Endodermal cell (in vitro differentiated cells): ENCODE measurements at regions not wholly inside any gene's neighbourhood (a gene's known extent, or its start where the extent isn't known, plus 50 kb on each side); places are given as distances from the start of the nearest gene placed in this dataset.

Source experiments
- DNase-seq: peaks from one replicate; pipeline ENCODE4 v3.0.0-alpha.2; 2017
- H3K27ac ChIP-seq: 2 replicates; pipeline ENCODE4 v1.5.1; 2013; ENCODE audit warnings: mild to moderate bottlenecking, low read depth, low read length, moderate library complexity
- H3K27me3 ChIP-seq: 2 replicates; pipeline ENCODE4 v1.6.1; 2013; ENCODE audit warnings: mild to moderate bottlenecking, low read length, moderate library complexity; ENCODE audit not compliant: insufficient read depth, control insufficient read depth, poor library complexity, severe bottlenecking
- H3K36me3 ChIP-seq: 2 replicates; pipeline ENCODE4 v1.7.0; 2013; ENCODE audit warnings: mild to moderate bottlenecking, low read length, moderate library complexity; ENCODE audit not compliant: control insufficient read depth, insufficient read depth
- H3K4me1 ChIP-seq: one replicate; pipeline ENCODE4 v1.7.0; 2013; ENCODE audit warnings: low read length; ENCODE audit not compliant: control insufficient read depth, insufficient read depth
- H3K4me3 ChIP-seq: 2 replicates; pipeline ENCODE4 v1.5.1; 2013; ENCODE audit warnings: mild to moderate bottlenecking, low read length, moderate library complexity
- H3K9ac ChIP-seq: 2 replicates; pipeline ENCODE4 v1.6.1; 2013; ENCODE audit warnings: mild to moderate bottlenecking, low read length, moderate library complexity; ENCODE audit not compliant: poor library complexity, severe bottlenecking; ENCODE audit errors: extremely low read depth
- H3K9me3 ChIP-seq: 2 replicates; pipeline ENCODE4 v1.6.1; 2013; ENCODE audit warnings: mild to moderate bottlenecking, low read length, moderate library complexity; ENCODE audit not compliant: control insufficient read depth
- H3K27ac Mint-ChIP-seq: 2 replicates; pipeline ENCODE4 v1.8.0; 2020; ENCODE audit warnings: mixed read lengths
- H3K27me3 Mint-ChIP-seq: 2 replicates; pipeline ENCODE4 v1.8.0; 2021; ENCODE audit warnings: mild to moderate bottlenecking, mixed read lengths; ENCODE audit not compliant: insufficient read depth
- H3K36me3 Mint-ChIP-seq: 2 replicates; pipeline ENCODE4 v1.8.0; 2020; ENCODE audit warnings: low read depth, mixed read lengths
- H3K4me1 Mint-ChIP-seq: 2 replicates; pipeline ENCODE4 v1.8.0; 2020; ENCODE audit warnings: mixed read lengths
- H3K4me3 Mint-ChIP-seq: 2 replicates; pipeline ENCODE4 v1.8.0; 2020; ENCODE audit warnings: mild to moderate bottlenecking, moderate library complexity, mixed read lengths
- H3K9me3 Mint-ChIP-seq: 2 replicates; pipeline ENCODE4 v1.8.0; 2020; ENCODE audit warnings: mild to moderate bottlenecking, mixed read lengths
- whole genome bisulfite sequencing, 2 experiments: methylation state at CpG; one replicate each; pipeline versions ENCODE4 v1.1.5 to v1.1.7; 2013; ENCODE audit warnings: missing lambda C conversion rate in 2 of 2, mixed read lengths in 1 of 2; ENCODE audit not compliant: insufficient coverage in 1 of 2, insufficient read length in 1 of 2; 5-methylcytosine and 5-hydroxymethylcytosine counted together
- TF ChIP-seq, protein P1 (sequence below): fragments of 200-600 bp; sonication (generic); conservative IDR thresholded peaks from 2 replicates; pipeline ENCODE4 v1.5.0; 2021; ENCODE audit warnings: antibody characterized with exemption, mild to moderate bottlenecking

DNA sequence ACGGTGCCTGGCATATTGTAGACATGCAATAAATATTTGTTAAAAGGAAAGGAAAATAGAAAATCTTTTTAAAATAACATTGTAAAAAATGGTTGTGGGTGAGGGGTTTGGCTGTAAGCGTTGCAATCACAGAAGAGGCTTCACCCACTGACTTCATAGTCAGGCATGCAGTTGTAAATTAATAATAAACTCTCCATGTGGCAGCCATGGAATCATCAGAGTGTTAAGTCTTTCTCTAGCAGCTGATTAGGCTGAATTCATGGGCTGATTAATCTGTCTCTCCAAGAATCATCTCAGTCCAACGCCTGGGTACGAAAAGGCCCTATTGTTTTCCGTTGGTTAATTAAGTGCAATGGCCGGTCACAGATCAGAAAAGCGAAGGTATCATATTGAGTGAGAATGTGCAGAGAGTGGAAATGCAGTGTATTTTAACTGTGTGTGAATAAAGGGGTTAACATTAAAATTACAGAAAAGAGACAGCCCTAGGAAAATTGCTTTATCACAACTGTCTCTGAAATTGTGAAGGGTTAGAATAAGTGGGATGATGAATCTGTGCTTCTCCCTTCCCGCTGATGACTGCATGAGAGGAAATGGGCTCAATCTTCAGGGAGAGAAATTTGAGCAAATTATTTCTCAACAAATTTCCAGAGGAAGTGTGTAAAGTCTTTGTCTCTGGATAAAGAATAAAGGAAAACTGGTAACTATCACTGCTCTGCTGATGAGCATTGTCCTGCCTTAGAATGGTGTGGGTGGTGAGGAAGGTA is 269.0 kb downstream of the FAM76B start:
- H3K27ac Mint-ChIP-seq = no peak overlapping the region
- no peak overlapping the region for H3K27ac ChIP-seq

DNA sequence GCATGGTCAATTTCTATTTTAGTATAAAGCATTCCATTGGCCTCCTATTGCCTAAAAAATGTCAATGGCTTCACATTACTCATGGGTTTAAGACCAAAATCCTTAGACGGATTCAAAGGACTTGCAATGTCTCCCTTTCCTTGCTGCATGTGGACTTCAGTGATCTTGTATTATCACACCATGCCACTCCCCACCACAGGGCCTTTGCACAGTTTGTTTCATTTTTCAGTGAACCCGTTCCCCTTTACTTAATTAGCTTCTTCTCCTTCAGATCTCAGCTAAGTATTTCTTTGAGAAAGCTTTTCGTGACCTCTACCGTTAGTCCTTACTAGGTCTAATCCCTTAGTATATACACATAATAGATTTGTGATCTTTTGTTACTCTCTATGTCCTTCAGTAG is 269.7 kb downstream of the FAM76B start:
- Histone ChIP-seq H3K4me3 (no peak overlapping the region), H3K4me1 (no peaks in the 10 kb centered on the region), H3K9ac (no peak overlapping the region), H3K9me3 (no peaks in the 10 kb centered on the region), H3K27ac (no peak overlapping the region), H3K27me3 (no peaks in the 10 kb centered on the region), H3K36me3 (no peaks in the 10 kb centered on the region)
- no peak for DNase-seq
- Mint-ChIP-seq H3K27me3 (no peaks in the 10 kb centered on the region), H3K9me3 (no peaks in the 10 kb centered on the region), H3K27ac (no peak overlapping the region), H3K4me1 (no peaks in the 10 kb centered on the region), H3K4me3 (no peak overlapping the region), H3K36me3 (no peaks in the 10 kb centered on the region)
- 92 to 100% methylated on average over 2 to 3 of the region's 4 CpGs for WGBS, 2 experiments
- TF ChIP-seq, protein P1, sequence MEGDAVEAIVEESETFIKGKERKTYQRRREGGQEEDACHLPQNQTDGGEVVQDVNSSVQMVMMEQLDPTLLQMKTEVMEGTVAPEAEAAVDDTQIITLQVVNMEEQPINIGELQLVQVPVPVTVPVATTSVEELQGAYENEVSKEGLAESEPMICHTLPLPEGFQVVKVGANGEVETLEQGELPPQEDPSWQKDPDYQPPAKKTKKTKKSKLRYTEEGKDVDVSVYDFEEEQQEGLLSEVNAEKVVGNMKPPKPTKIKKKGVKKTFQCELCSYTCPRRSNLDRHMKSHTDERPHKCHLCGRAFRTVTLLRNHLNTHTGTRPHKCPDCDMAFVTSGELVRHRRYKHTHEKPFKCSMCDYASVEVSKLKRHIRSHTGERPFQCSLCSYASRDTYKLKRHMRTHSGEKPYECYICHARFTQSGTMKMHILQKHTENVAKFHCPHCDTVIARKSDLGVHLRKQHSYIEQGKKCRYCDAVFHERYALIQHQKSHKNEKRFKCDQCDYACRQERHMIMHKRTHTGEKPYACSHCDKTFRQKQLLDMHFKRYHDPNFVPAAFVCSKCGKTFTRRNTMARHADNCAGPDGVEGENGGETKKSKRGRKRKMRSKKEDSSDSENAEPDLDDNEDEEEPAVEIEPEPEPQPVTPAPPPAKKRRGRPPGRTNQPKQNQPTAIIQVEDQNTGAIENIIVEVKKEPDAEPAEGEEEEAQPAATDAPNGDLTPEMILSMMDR = no peak

More for the DNA sequence above, 269.0 kb downstream of the FAM76B start:
- TF ChIP-seq, protein P1 = no peak
- DNase-seq = no peak
- Mint-ChIP-seq H3K4me3 (no peak overlapping the region), H3K4me1 (no peaks in the 10 kb centered on the region), H3K9me3 (no peaks in the 10 kb centered on the region), H3K27me3 (no peaks in the 10 kb centered on the region), H3K36me3 (no peaks in the 10 kb centered on the region)
- H3K4me3 ChIP-seq = no peak overlapping the region
- H3K9me3 ChIP-seq = no peaks in the 10 kb centered on the region
- no peaks in the 10 kb centered on the region for H3K4me1 ChIP-seq
- no peak overlapping the region for H3K9ac ChIP-seq
- WGBS, 2 experiments = 95% methylated on average over 5 to 8 of the region's 8 CpGs
- no peaks in the 10 kb centered on the region for H3K36me3 ChIP-seq
- no peaks in the 10 kb centered on the region for H3K27me3 ChIP-seq

DNA sequence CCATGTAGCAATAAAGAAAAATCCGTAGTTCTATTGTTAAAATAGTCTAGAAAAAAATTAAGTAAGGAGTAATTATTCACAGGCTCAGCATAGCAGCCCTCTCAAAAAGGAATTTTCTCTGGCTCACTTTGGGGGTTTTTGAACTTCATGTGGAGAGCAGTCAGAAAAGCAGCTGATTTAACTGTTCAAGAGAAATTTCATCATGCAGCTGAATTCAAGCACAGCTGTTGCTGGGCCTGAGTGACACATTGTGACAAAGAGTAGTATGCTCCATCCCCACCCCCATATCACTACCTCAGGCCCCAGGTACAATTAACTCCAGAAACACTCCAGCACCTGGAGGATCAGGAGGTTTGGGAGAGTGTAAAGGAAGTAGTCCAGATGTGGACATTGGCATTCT is 272.1 kb downstream of the FAM76B start:
- TF ChIP-seq, protein P1 = no peak
- no peak overlapping the region for H3K4me3 ChIP-seq
- H3K4me1 ChIP-seq = no peaks in the 10 kb centered on the region
- DNase-seq = no peak
- Mint-ChIP-seq H3K4me3 (no peak overlapping the region), H3K36me3 (no peaks in the 10 kb centered on the region), H3K9me3 (no peaks in the 10 kb centered on the region), H3K27me3 (no peaks in the 10 kb centered on the region), H3K27ac (no peak overlapping the region), H3K4me1 (peaks cover 7% of the 10 kb centered on the region)
- no peak overlapping the region for H3K27ac ChIP-seq
- H3K9me3 ChIP-seq = no peaks in the 10 kb centered on the region
- H3K9ac ChIP-seq = no peak overlapping the region
- H3K27me3 ChIP-seq = no peaks in the 10 kb centered on the region
- 100% methylated on average over 1 of the region's 1 CpG; no CpG with 5 or more reads in 1 of the 2 experiments for WGBS, 2 experiments
- no peaks in the 10 kb centered on the region for H3K36me3 ChIP-seq
